ENCODE measurements at regions not wholly inside any gene's neighbourhood (a gene's known extent, or its start where the extent isn't known, plus 50 kb on each side); places are given as distances from the start of the nearest gene placed in this dataset.

DNA sequence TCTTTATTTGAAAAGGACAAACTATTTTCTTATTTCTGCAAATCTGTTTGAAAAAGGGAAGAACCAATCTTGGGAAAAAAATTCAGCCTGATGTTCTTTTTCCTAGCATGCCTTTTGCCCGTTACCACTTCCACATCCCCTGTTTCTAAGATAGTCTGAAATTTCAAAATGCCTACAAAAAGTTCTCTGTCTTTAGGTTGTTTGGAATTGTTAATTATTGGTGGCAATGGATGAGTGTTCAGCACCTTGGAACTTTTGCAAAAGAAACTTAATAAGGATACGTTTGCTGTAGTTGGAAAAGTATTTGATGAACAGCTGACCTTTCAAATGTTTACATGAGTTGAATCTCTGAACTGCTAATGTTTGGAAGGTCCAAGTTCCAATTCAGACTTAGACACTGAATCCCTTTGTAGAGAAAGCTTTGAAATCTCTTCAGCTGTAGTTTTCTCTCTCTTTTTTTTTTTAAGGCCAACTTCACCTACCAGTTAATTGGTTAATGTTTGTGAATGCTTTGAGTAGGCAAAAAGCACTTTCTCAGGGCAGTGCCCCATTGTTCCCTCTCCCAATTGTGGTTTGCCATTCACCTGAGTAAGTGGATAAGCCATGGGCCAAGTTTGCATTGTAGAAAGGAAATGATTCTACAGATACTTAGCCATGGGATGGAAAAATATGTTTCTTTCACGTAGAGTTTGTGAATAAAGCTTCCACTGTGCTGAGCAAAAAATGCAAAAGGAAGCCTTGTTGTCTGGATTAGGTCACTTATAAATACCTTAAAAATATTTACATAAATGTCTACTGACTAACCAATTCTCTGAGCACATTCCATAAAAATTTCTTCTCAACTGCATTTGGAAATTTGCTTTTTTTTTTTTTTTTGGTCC is 156.4 kb upstream of the ELL2 start:
- Histone ChIP-seq H3K4me1 (ENCODE audit: control insufficient read depth, extremely low read depth, insufficient read depth, low read length) (peaks cover 12% of the 10 kb centered on the region), H3K79me2 (ENCODE audit: control insufficient read depth, insufficient read depth, low read length) (no peaks in the 10 kb centered on the region), H3K9me3 (replicated peaks; ENCODE audit: control insufficient read depth, insufficient read depth, low read length) (no peaks in the 10 kb centered on the region), H3K27ac (ENCODE audit: insufficient read depth, low read depth, low read length) (no peak overlapping the region), H3K9me1 (replicated peaks; ENCODE audit: control insufficient read depth, extremely low read depth, insufficient read depth, low read length) (no peaks in the 10 kb centered on the region), H4K20me1 (replicated peaks; ENCODE audit: control insufficient read depth, extremely low read depth, insufficient read depth, low read length) (no peaks in the 10 kb centered on the region), H3K36me3 (ENCODE audit: control insufficient read depth in 2 of 2, extremely low read depth in 1 of 2, insufficient read depth in 2 of 2, low read length in 2 of 2) (no peaks in the 10 kb centered on the region), H3K9ac (replicated peaks; ENCODE audit: extremely low read depth, insufficient read depth, low read length) (no peak overlapping the region), H3K27me3 (ENCODE audit: control insufficient read depth in 2 of 2, insufficient read depth in 2 of 2, low read length in 2 of 2) (no peaks in the 10 kb centered on the region), H3K4me2 (ENCODE audit: insufficient read depth, low read length) (no peak overlapping the region), H3K4me3 (replicated peaks in 1 of 3; ENCODE audit: insufficient read depth in 1 of 3, low read depth in 1 of 3, low read length in 3 of 3) (no peak overlapping the region), H2AFZ (ENCODE audit: low read depth, low read length) (no peak overlapping the region)
- dilution Hi-C loops (cut with MboI; ENCODE audit: extremely low pct_ligation_motif_present, low sequenced_read_pairs), result no loop called here
- ChIA-PET POLR2A (no interaction called here), CTCF (no interaction called here)
- FAIRE-seq (no peak), DNase-seq (ENCODE audit: low read depth, low spot score) (no peak)
- BruUV-seq (replicated peaks), result no TSS peak
- TF ChIP-seq POLR2AphosphoS5 (IDR thresholded peaks at IDR 0.05; ENCODE audit: insufficient read depth, low read depth, low read length) (no peak), GATA2 (IDR thresholded peaks at IDR 0.05; ENCODE audit: insufficient read depth, insufficient read length, low read depth, low read length) (no peak), EZH2 (IDR thresholded peaks at IDR 0.05; ENCODE audit: borderline replicate concordance, low read depth, low read length, severe bottlenecking) (no peak), JUN (IDR thresholded peaks at IDR 0.05; ENCODE audit: borderline replicate concordance, insufficient read depth, insufficient read length, low read depth) (no peak), POLR2A (IDR thresholded peaks at IDR 0.05; ENCODE audit: low read depth, low read length) (no peak), FOS (IDR thresholded peaks at IDR 0.05; ENCODE audit: borderline replicate concordance, insufficient read depth, low read length) (no peak), MYC (IDR thresholded peaks at IDR 0.05; ENCODE audit: low read depth, low read length) (no peak)
- TF ChIP-seq, protein P1, sequence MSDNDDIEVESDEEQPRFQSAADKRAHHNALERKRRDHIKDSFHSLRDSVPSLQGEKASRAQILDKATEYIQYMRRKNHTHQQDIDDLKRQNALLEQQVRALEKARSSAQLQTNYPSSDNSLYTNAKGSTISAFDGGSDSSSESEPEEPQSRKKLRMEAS (IDR thresholded peaks at IDR 0.05; ENCODE audit: insufficient read depth, insufficient read length), result no peak
- TF ChIP-seq, protein P2, sequence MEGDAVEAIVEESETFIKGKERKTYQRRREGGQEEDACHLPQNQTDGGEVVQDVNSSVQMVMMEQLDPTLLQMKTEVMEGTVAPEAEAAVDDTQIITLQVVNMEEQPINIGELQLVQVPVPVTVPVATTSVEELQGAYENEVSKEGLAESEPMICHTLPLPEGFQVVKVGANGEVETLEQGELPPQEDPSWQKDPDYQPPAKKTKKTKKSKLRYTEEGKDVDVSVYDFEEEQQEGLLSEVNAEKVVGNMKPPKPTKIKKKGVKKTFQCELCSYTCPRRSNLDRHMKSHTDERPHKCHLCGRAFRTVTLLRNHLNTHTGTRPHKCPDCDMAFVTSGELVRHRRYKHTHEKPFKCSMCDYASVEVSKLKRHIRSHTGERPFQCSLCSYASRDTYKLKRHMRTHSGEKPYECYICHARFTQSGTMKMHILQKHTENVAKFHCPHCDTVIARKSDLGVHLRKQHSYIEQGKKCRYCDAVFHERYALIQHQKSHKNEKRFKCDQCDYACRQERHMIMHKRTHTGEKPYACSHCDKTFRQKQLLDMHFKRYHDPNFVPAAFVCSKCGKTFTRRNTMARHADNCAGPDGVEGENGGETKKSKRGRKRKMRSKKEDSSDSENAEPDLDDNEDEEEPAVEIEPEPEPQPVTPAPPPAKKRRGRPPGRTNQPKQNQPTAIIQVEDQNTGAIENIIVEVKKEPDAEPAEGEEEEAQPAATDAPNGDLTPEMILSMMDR (IDR thresholded peaks at IDR 0.05; ENCODE audit: extremely low read depth in 1 of 2, insufficient read depth in 1 of 2, low read depth in 1 of 2, low read length in 2 of 2), result no peak
- intact Hi-C loops (cut with micrococcal nuclease), result loop anchor here (10.0 kb wide), 1 partner anchor 217 kb away; no protein-coding TSS in a partner anchor
